Erythroblast (primary cell): ENCODE measurements at regions not wholly inside any gene's neighbourhood (a gene's known extent, or its start where the extent isn't known, plus 50 kb on each side); places are given as distances from the start of the nearest gene placed in this dataset.

Experiments used
- GATA1 ChIP-seq: IDR thresholded peaks from 2 replicates; pipeline ENCODE4 v1.6.1; 2011; ENCODE audit warnings: low read depth, mild to moderate bottlenecking, control low read depth, low read length, moderate library complexity
- POLR2A ChIP-seq: IDR thresholded peaks from 2 replicates; pipeline ENCODE4 v1.6.1; 2011; ENCODE audit warnings: mild to moderate bottlenecking, low read length

GRCh38 chr9:80158554-80159170 is 586.9 kb downstream of the TLE4 start:
- no peak for TF ChIP-seq POLR2A
- TF ChIP-seq GATA1 = no peak
